Activated CD4-positive, alpha-beta memory T cell treated with anti-CD3 and anti-CD28 coated beads, Interleukin-2, amount 10 ng/mL, durations not matched to agents 7 days and 5 days (primary cell): ENCODE measurements at regions not wholly inside any gene's neighbourhood (a gene's known extent, or its start where the extent isn't known, plus 50 kb on each side); places are given as distances from the start of the nearest gene placed in this dataset.

Source experiments
- CTCF ChIA-PET: fragments of 350-600 bp; sonication (Branson Sonifier 250); formaldehyde crosslinking; loops from one replicate; lab custom pipeline; 2021; ENCODE audit warnings: antibody characterized with exemption, inconsistent platforms; lab: Charles Lee
- POLR2A ChIA-PET: fragments of 350-600 bp; sonication (Branson Sonifier 250); formaldehyde crosslinking; loops from one replicate; lab custom pipeline; 2021; ENCODE audit warnings: antibody characterized with exemption; lab: Charles Lee
- DNase-seq: peaks from one replicate; pipeline ENCODE4 v3.0.0-alpha.2; 2020
- H3K27ac Mint-ChIP-seq: one replicate; pipeline ENCODE4 v1.8.0; 2021; ENCODE audit warnings: mild to moderate bottlenecking, mixed read lengths
- H3K27me3 Mint-ChIP-seq: one replicate; pipeline ENCODE4 v1.8.0; 2021; ENCODE audit warnings: mixed read lengths
- H3K36me3 Mint-ChIP-seq: one replicate; pipeline ENCODE4 v1.8.0; 2021; ENCODE audit warnings: low read depth, mixed read lengths
- H3K4me1 Mint-ChIP-seq: one replicate; pipeline ENCODE4 v1.8.0; 2021; ENCODE audit warnings: mixed read lengths
- H3K4me3 Mint-ChIP-seq: one replicate; pipeline ENCODE4 v1.8.0; 2021; ENCODE audit warnings: mild to moderate bottlenecking, mixed read lengths
- H3K9me3 Mint-ChIP-seq: one replicate; pipeline ENCODE4 v1.8.0; 2021; ENCODE audit warnings: mixed read lengths

DNA sequence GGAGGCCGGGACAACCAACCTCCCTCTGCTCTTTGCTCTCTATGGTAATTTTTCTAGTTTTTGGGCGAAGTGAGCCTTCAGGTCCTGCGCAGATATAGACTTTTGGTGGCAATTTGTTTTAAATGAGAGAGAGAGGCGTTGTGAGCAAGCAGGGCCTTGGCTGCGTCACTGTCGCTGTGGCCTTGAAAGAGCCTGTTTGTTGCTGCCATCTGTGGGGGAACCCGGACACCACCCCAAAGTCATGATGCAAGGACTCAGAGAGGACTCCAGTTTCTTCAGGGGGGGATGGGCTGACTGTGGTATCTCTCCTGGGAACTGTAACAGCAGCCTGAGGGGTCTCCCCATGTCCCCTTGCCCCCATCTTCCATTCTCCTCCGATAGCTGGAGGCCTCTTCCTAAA is 462.7 kb upstream of the SULF2 start:
- POLR2A ChIA-PET = no interaction called here
- Mint-ChIP-seq H3K27me3 (peaks cover 5% of the 10 kb centered on the region), H3K4me1 (no peaks in the 10 kb centered on the region), H3K27ac (no peak overlapping the region), H3K4me3 (no peak overlapping the region), H3K36me3 (no peaks in the 10 kb centered on the region), H3K9me3 (no peaks in the 10 kb centered on the region)
- CTCF ChIA-PET = no interaction called here
- DNase-seq = no peak

DNA sequence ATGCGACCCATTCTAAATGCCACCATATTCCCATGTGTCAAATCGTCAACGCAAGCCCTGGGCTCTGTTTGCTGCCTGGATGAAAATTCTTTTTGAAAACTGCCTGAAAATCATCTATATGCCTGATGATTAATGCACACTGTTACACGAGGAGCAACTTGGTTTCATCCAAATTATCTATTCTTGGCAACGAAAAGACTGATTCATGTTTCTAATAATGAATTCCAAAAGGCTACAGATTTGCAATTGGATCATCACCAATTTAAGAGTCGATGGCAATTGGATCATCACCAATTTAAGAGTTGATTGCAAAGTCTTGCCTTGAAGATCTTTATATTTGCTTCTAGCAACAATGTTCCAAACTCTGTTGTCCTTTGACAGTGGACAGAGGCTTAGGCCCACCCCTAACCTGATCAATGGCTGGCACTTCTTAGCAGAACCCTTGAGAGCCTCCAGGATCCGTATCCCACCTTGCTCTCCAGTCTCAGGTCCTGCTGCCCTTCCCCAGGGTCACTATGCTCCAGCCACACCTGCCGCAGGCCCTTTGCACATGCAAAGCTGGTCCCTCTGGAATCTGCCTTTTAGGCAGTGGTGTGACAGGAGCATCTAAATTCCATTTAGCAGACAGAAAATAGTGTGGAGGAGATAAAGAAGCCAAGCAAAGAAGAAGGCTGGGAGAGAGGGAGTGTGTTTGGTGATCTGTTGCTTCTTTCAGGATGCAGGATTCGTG is 460.9 kb upstream of the SULF2 start:
- Mint-ChIP-seq H3K27ac (no peak overlapping the region), H3K27me3 (peaks cover 5% of the 10 kb centered on the region), H3K4me3 (no peak overlapping the region), H3K9me3 (no peaks in the 10 kb centered on the region), H3K4me1 (no peaks in the 10 kb centered on the region), H3K36me3 (no peaks in the 10 kb centered on the region)
- DNase-seq = no peak
- ChIA-PET POLR2A (no interaction called here), CTCF (no interaction called here)

- no peak for DNase-seq
- no peak overlapping the region for H3K4me3 Mint-ChIP-seq
- H3K27me3 Mint-ChIP-seq = peaks cover 6% of the 10 kb centered on the region
- no peaks in the 10 kb centered on the region for H3K9me3 Mint-ChIP-seq
- no peaks in the 10 kb centered on the region for H3K36me3 Mint-ChIP-seq
- H3K27ac Mint-ChIP-seq = no peak overlapping the region
- ChIA-PET POLR2A (no interaction called here), CTCF (no interaction called here)
- no peaks in the 10 kb centered on the region for H3K4me1 Mint-ChIP-seq
These were observed 457.3 kb upstream of the SULF2 start for GRCh38 chr20:48242623-48243022.

DNA sequence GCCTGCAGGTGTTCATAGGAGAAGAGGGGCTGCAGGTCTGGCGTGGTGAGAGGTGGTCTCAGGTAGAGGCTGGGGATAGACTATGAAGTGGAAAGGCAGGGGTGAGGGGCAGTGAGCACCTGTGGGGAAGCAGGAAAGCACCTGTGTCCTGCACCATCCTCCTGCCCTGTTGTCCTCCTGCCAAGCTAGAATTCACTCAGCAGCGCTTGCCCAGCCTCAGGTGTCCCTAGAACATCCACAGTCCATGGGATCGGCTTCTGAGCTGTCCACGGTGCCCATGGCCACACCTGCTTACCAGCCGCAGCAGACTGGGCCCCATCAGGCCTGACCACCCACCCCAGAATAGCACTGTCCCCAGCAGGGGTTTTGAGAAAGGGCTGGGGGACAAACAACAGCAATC is 456.2 kb upstream of the SULF2 start:
- Mint-ChIP-seq H3K4me3 (no peak overlapping the region), H3K4me1 (no peaks in the 10 kb centered on the region), H3K9me3 (no peaks in the 10 kb centered on the region), H3K27me3 (peaks cover 6% of the 10 kb centered on the region), H3K36me3 (no peaks in the 10 kb centered on the region), H3K27ac (no peak overlapping the region)
- POLR2A ChIA-PET = no interaction called here
- no peak for DNase-seq
- CTCF ChIA-PET = no interaction called here

DNA sequence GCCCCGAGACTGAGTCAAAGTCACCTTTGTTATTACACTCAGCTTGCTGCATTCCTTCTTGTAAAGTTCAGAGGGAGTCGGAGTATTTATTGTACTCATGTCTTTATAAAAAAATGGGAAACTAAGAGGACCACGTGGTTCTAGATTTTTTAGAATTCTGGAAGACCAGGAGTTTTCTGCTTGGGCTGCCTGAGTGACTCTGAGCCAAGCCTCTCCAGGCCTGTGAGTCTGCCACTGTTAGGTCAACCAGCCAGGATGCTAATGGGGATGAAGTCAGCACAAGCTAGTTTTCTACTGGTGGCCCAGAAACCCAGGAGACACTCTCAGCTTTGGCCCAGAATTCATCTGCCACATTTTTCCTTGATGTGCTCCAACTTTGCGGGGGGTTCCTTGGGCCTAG is 453.5 kb upstream of the SULF2 start:
- no peaks in the 10 kb centered on the region for H3K4me1 Mint-ChIP-seq
- no peaks in the 10 kb centered on the region for H3K36me3 Mint-ChIP-seq
- CTCF ChIA-PET = no interaction called here
- peaks cover 2% of the 10 kb centered on the region for H3K27me3 Mint-ChIP-seq
- H3K27ac Mint-ChIP-seq = no peak overlapping the region
- POLR2A ChIA-PET = no interaction called here
- no peak overlapping the region for H3K4me3 Mint-ChIP-seq
- DNase-seq = no peak
- H3K9me3 Mint-ChIP-seq = no peaks in the 10 kb centered on the region

GRCh38 chr20:48238326-48238725 is 453.0 kb upstream of the SULF2 start:
- ChIA-PET CTCF (no interaction called here), POLR2A (no interaction called here)
- Mint-ChIP-seq H3K27ac (no peak overlapping the region), H3K4me1 (no peaks in the 10 kb centered on the region), H3K27me3 (peaks cover 2% of the 10 kb centered on the region), H3K4me3 (no peak overlapping the region), H3K9me3 (no peaks in the 10 kb centered on the region), H3K36me3 (no peaks in the 10 kb centered on the region)
- DNase-seq = no peak

- DNase-seq = no peak
- Mint-ChIP-seq H3K4me3 (no peak overlapping the region), H3K27me3 (peaks cover 2% of the 10 kb centered on the region), H3K9me3 (peaks cover 8% of the 10 kb centered on the region), H3K4me1 (no peaks in the 10 kb centered on the region), H3K36me3 (no peaks in the 10 kb centered on the region), H3K27ac (no peak overlapping the region)
- ChIA-PET POLR2A (no interaction called here), CTCF (no interaction called here)
These were observed 451.0 kb upstream of the SULF2 start for GRCh38 chr20:48236000-48236970.

GRCh38 chr20:48234951-48235350 is 449.7 kb upstream of the SULF2 start:
- H3K4me1 Mint-ChIP-seq = no peaks in the 10 kb centered on the region
- CTCF ChIA-PET = no interaction called here
- no peaks in the 10 kb centered on the region for H3K36me3 Mint-ChIP-seq
- H3K27me3 Mint-ChIP-seq = peaks cover 2% of the 10 kb centered on the region
- POLR2A ChIA-PET = no interaction called here
- H3K27ac Mint-ChIP-seq = no peak overlapping the region
- DNase-seq = no peak
- no peak overlapping the region for H3K4me3 Mint-ChIP-seq
- H3K9me3 Mint-ChIP-seq = peaks cover 11% of the 10 kb centered on the region

DNA sequence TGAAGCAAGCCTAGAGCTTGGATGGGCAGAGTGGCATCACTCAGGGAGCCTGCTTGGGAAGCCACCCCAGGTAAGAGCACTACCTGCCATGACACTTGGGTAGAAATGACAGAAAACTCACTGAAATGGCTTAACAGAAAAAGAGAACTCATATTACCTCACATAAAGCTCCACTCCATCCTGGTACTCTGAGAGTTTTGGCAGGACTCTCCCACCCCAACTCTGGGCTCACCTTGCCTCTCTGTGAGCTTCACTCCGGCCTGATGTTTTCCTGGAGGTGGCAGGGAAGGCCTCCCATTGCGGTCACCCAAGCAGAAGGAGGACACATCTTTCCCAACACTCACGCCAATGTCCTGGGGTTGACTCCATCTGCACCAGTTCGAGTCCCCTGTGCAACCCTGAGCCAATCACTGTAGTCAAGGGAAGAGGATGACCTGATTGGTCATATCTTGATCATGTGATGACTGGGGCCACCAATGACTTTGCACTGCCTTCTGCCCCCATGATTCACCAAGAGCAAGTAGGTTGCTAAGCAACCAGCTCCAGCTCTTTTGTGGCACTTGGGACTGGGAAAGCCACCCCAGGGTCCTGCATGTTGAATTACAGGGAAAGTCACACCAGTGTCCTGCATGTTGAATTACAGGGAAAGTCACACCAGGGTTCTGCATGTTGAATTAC is 446.1 kb upstream of the SULF2 start:
- ChIA-PET POLR2A (no interaction called here), CTCF (no interaction called here)
- H3K27ac Mint-ChIP-seq = no peak overlapping the region
- no peak overlapping the region for H3K4me3 Mint-ChIP-seq
- H3K27me3 Mint-ChIP-seq = no peaks in the 10 kb centered on the region
- peaks cover 11% of the 10 kb centered on the region for H3K9me3 Mint-ChIP-seq
- no peak for DNase-seq
- no peaks in the 10 kb centered on the region for H3K36me3 Mint-ChIP-seq
- no peaks in the 10 kb centered on the region for H3K4me1 Mint-ChIP-seq

- Mint-ChIP-seq H3K9me3 (peaks cover 11% of the 10 kb centered on the region), H3K4me1 (no peaks in the 10 kb centered on the region), H3K27me3 (no peaks in the 10 kb centered on the region), H3K4me3 (no peak overlapping the region), H3K27ac (no peak overlapping the region), H3K36me3 (no peaks in the 10 kb centered on the region)
- CTCF ChIA-PET = no interaction called here
- POLR2A ChIA-PET = no interaction called here
- no peak for DNase-seq
These were observed 444.9 kb upstream of the SULF2 start for GRCh38 chr20:48230216-48230615.

- DNase-seq = no peak
- Mint-ChIP-seq H3K27me3 (no peaks in the 10 kb centered on the region), H3K4me3 (no peak overlapping the region), H3K4me1 (no peaks in the 10 kb centered on the region), H3K27ac (no peak overlapping the region), H3K9me3 (peaks cover 10% of the 10 kb centered on the region), H3K36me3 (no peaks in the 10 kb centered on the region)
- ChIA-PET POLR2A (no interaction called here), CTCF (no interaction called here)
These were observed 442.1 kb upstream of the SULF2 start for GRCh38 chr20:48227381-48227780.

DNA sequence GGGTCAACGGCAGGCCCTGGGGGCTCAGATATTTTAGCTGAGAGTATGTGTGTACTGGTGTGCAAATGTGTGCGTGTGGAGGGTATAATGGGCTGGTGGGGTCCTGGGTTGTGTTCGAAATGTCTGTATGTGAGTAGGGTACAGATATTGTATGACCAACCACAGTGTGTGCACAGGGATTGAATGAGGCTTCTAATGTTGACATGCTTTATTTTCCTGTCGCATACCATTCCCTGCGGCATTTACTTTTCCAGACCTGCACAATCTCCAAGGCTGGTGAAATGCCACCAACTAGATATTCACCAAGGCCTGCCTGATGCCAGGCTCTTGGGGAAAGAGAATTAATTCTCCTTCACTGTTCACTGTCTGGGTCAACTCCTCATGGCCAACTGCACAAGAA is 441.4 kb upstream of the SULF2 start:
- H3K27me3 Mint-ChIP-seq = no peaks in the 10 kb centered on the region
- no peaks in the 10 kb centered on the region for H3K36me3 Mint-ChIP-seq
- peaks cover 7% of the 10 kb centered on the region for H3K9me3 Mint-ChIP-seq
- no peak overlapping the region for H3K4me3 Mint-ChIP-seq
- no peaks in the 10 kb centered on the region for H3K4me1 Mint-ChIP-seq
- no peak overlapping the region for H3K27ac Mint-ChIP-seq
- DNase-seq = no peak
- POLR2A ChIA-PET = no interaction called here
- CTCF ChIA-PET = no interaction called here

GRCh38 chr20:48224533-48225050 is 439.3 kb upstream of the SULF2 start:
- no peak overlapping the region for H3K4me3 Mint-ChIP-seq
- no peaks in the 10 kb centered on the region for H3K9me3 Mint-ChIP-seq
- H3K4me1 Mint-ChIP-seq = no peaks in the 10 kb centered on the region
- DNase-seq = no peak
- no peaks in the 10 kb centered on the region for H3K36me3 Mint-ChIP-seq
- POLR2A ChIA-PET = no interaction called here
- CTCF ChIA-PET = no interaction called here
- H3K27me3 Mint-ChIP-seq = no peaks in the 10 kb centered on the region
- no peak overlapping the region for H3K27ac Mint-ChIP-seq
